ENCODE measurements at regions not wholly inside any gene's neighbourhood (a gene's known extent, or its start where the extent isn't known, plus 50 kb on each side); places are given as distances from the start of the nearest gene placed in this dataset.

GRCh38 chr1:58922302-58923089 lies 138.6 kb upstream of the JUN start:
- peak; percentile 86 for ATAC-seq (ENCODE audit: poor library complexity)

GRCh38 chr1:58923090-58923470 lies 139.2 kb upstream of the JUN start:
- ATAC-seq (ENCODE audit: poor library complexity), result peak; percentile 14
- DNase-seq, result no peak
- intact Hi-C loops (cut with DNase I), result no loop called here

More at GRCh38 chr1:58922302-58923089, 138.6 kb upstream of the JUN start:
- intact Hi-C loops (cut with DNase I), result no loop called here
- peak; percentile 76 for DNase-seq

- no peak for DNase-seq
- intact Hi-C loops (cut with DNase I), result no loop called here
- no peak for ATAC-seq (ENCODE audit: poor library complexity)
Observed at GRCh38 chr1:58924016-58924565, 140.2 kb upstream of the JUN start.

GRCh38 chr1:58924821-58925220 lies 141.0 kb upstream of the JUN start:
- intact Hi-C loops (cut with DNase I), result no loop called here
- ATAC-seq (ENCODE audit: poor library complexity), result no peak
- DNase-seq, result no peak

- ATAC-seq (ENCODE audit: poor library complexity) (no peak), DNase-seq (no peak)
- intact Hi-C loops (cut with DNase I), result no loop called here
Observed at GRCh38 chr1:58925247-58925646, 141.4 kb upstream of the JUN start.

- DNase-seq (no peak), ATAC-seq (ENCODE audit: poor library complexity) (no peak)
- intact Hi-C loops (cut with DNase I), result no loop called here
Observed at GRCh38 chr1:58926152-58926551, 142.3 kb upstream of the JUN start.

GRCh38 chr1:58927041-58927721 lies 143.3 kb upstream of the JUN start:
- intact Hi-C loops (cut with DNase I), result no loop called here
- no peak for DNase-seq
- no peak for ATAC-seq (ENCODE audit: poor library complexity)

- DNase-seq, result no peak
- intact Hi-C loops (cut with DNase I), result no loop called here
- ATAC-seq (ENCODE audit: poor library complexity), result no peak
Observed at GRCh38 chr1:58927722-58928085, 143.9 kb upstream of the JUN start.

- ATAC-seq (ENCODE audit: poor library complexity), result no peak
- intact Hi-C loops (cut with DNase I), result no loop called here
- DNase-seq, result no peak
Observed at GRCh38 chr1:58928514-58928913, 144.7 kb upstream of the JUN start.

- DNase-seq (no peak), ATAC-seq (ENCODE audit: poor library complexity) (no peak)
- intact Hi-C loops (cut with DNase I), result no loop called here
Observed at GRCh38 chr1:58929671-58930325, 146.0 kb upstream of the JUN start.

GRCh38 chr1:58931024-58931423 lies 147.2 kb upstream of the JUN start:
- DNase-seq, result no peak
- intact Hi-C loops (cut with DNase I), result no loop called here
- ATAC-seq (ENCODE audit: poor library complexity), result no peak

GRCh38 chr1:58931756-58932155 lies 147.9 kb upstream of the JUN start:
- intact Hi-C loops (cut with DNase I), result no loop called here
- no peak for DNase-seq
- ATAC-seq (ENCODE audit: poor library complexity), result no peak

GRCh38 chr1:58932859-58933598 lies 149.2 kb upstream of the JUN start:
- ATAC-seq (ENCODE audit: poor library complexity), result peak; percentile 51
- no peak for DNase-seq
- intact Hi-C loops (cut with DNase I), result no loop called here

- intact Hi-C loops (cut with DNase I), result no loop called here
- DNase-seq (no peak), ATAC-seq (ENCODE audit: poor library complexity) (no peak)
Observed at GRCh38 chr1:58933599-58933926, 149.7 kb upstream of the JUN start.

- no peak for DNase-seq
- intact Hi-C loops (cut with DNase I), result no loop called here
- ATAC-seq (ENCODE audit: poor library complexity), result no peak
Observed at GRCh38 chr1:58934706-58935105, 150.9 kb upstream of the JUN start.

GRCh38 chr1:58936973-58937372 lies 153.1 kb upstream of the JUN start:
- ATAC-seq (ENCODE audit: poor library complexity) (no peak), DNase-seq (no peak)
- intact Hi-C loops (cut with DNase I), result no loop called here

GRCh38 chr1:58939146-58939545 lies 155.3 kb upstream of the JUN start:
- ATAC-seq (ENCODE audit: poor library complexity) (no peak), DNase-seq (no peak)
- intact Hi-C loops (cut with DNase I), result no loop called here

GRCh38 chr1:58939666-58940370 lies 156.0 kb upstream of the JUN start:
- intact Hi-C loops (cut with DNase I), result no loop called here
- ATAC-seq (ENCODE audit: poor library complexity), result no peak

More at GRCh38 chr1:58939666-58940370, 156.0 kb upstream of the JUN start:
- no peak for DNase-seq

Data from Right ventricle myocardium superior (tissue), 1 donor.